Endothelial cell of umbilical vein (primary cell): ENCODE measurements at regions not wholly inside any gene's neighbourhood (a gene's known extent, or its start where the extent isn't known, plus 50 kb on each side); places are given as distances from the start of the nearest gene placed in this dataset.

Source experiments
- BruUV-seq: library from RNA; stranded (reverse); fragments of 400-500 nt; replicated peaks from 2 replicates; lab custom pipeline; 2021; lab: Mats Ljungman, UMichigan
- CTCF ChIA-PET: fragments of 300-600, 350-600 bp; sonication (Branson Sonifier 250); formaldehyde crosslinking; loops from one replicate; lab custom pipeline; 2021; ENCODE audit warnings: antibody characterized with exemption, inconsistent platforms; lab: Charles Lee
- POLR2A ChIA-PET: fragments of 300-600, 350-600 bp; sonication (Branson Sonifier 250); formaldehyde crosslinking; loops from one replicate; lab custom pipeline; 2021; ENCODE audit warnings: antibody characterized with exemption, inconsistent platforms; lab: Charles Lee
- DNase-seq: peaks from one replicate; pipeline ENCODE4 v3.0.0-alpha.2; 2011; ENCODE audit warnings: low read depth, low spot score
- FAIRE-seq: peaks from 2 replicates; lab custom pipeline; 2011; peaks lifted over from hg19 to GRCh38; lab: Jason Lieb, UNC
- H2AFZ ChIP-seq: 2 replicates; pipeline ENCODE4 v1.6.0; 2012; ENCODE audit warnings: low read depth, low read length, control low read depth, inconsistent platforms
- H3K27ac ChIP-seq: 2 replicates; pipeline ENCODE4 v1.5.1; 2011; ENCODE audit warnings: low read depth, mild to moderate bottlenecking, control low read depth, low read length, moderate library complexity; ENCODE audit not compliant: insufficient read depth
- H3K27me3 ChIP-seq, 2 experiments: 2 replicates each; pipeline versions ENCODE4 v1.6.0 to v1.6.1; 2011; ENCODE audit warnings: low read length in 2 of 2, mixed read lengths in 1 of 2; ENCODE audit not compliant: control insufficient read depth in 2 of 2, insufficient read depth in 2 of 2
- H3K36me3 ChIP-seq, 2 experiments: 2 replicates in 1 of 2; 3 replicates in 1 of 2; pipeline ENCODE4 v1.5.1; 2011; ENCODE audit warnings: low read length in 2 of 2, mild to moderate bottlenecking in 1 of 2, moderate library complexity in 1 of 2; ENCODE audit not compliant: control insufficient read depth in 2 of 2, insufficient read depth in 2 of 2; ENCODE audit errors: extremely low read depth in 1 of 2
- H3K4me1 ChIP-seq: 3 replicates; pipeline ENCODE4 v1.5.1; 2011; ENCODE audit warnings: mild to moderate bottlenecking, low read length; ENCODE audit not compliant: control insufficient read depth, insufficient read depth; ENCODE audit errors: extremely low read depth
- H3K4me2 ChIP-seq: 2 replicates; pipeline ENCODE4 v1.6.1; 2011; ENCODE audit warnings: low read length, control low read depth, mixed read lengths; ENCODE audit not compliant: insufficient read depth
- H3K4me3 ChIP-seq, 3 experiments: fragments of 200-600 bp in 1 of 3; sonication (generic), shearing (Covaris generic) in 1 of 3; replicated peaks in 1 of 3; 2 replicates each; pipeline ENCODE4 v1.5.1; 2011 to 2016; ENCODE audit warnings: control low read depth in 3 of 3, low read length in 3 of 3, mild to moderate bottlenecking in 2 of 3, inconsistent platforms in 1 of 3, low read depth in 1 of 3, moderate library complexity in 1 of 3; ENCODE audit not compliant: insufficient read depth in 1 of 3
- H3K79me2 ChIP-seq: 2 replicates; pipeline ENCODE4 v1.6.0; 2012; ENCODE audit warnings: low read length, inconsistent platforms; ENCODE audit not compliant: control insufficient read depth, insufficient read depth
- H3K9ac ChIP-seq: replicated peaks from 2 replicates; pipeline ENCODE3; 2011; ENCODE audit warnings: low read length, control low read depth; ENCODE audit not compliant: insufficient read depth; ENCODE audit errors: extremely low read depth
- H3K9me1 ChIP-seq: replicated peaks from 3 replicates; pipeline ENCODE4 v1.6.0; 2011; ENCODE audit warnings: mild to moderate bottlenecking, low read length; ENCODE audit not compliant: control insufficient read depth, insufficient read depth; ENCODE audit errors: extremely low read depth
- H3K9me3 ChIP-seq: replicated peaks from 2 replicates; pipeline ENCODE4 v1.5.1; 2012; ENCODE audit warnings: low read length, inconsistent platforms; ENCODE audit not compliant: control insufficient read depth, insufficient read depth
- H4K20me1 ChIP-seq: replicated peaks from 2 replicates; pipeline ENCODE3; 2011; ENCODE audit warnings: mild to moderate bottlenecking, low read length; ENCODE audit not compliant: control insufficient read depth, insufficient read depth; ENCODE audit errors: extremely low read depth
- CTCF ChIP-seq, 2 donors: IDR thresholded peaks; 1 replicate in 1 of 2; 2 replicates in 1 of 2; pipeline ENCODE4 v1.5.1; 2011; ENCODE audit warnings: low read length in 2 of 2, mild to moderate bottlenecking in 2 of 2, moderate library complexity in 2 of 2, control low read depth in 1 of 2, inconsistent platforms in 1 of 2, low read depth in 1 of 2; ENCODE audit not compliant: insufficient read depth in 1 of 2; ENCODE audit errors: extremely low read depth in 1 of 2
- EZH2 ChIP-seq: IDR thresholded peaks from 2 replicates; pipeline ENCODE4 v1.6.1; 2012; ENCODE audit warnings: borderline replicate concordance, low read depth, mild to moderate bottlenecking, moderate library complexity, low read length, inconsistent platforms; ENCODE audit not compliant: severe bottlenecking
- FOS ChIP-seq: IDR thresholded peaks from 2 replicates; pipeline ENCODE4 v1.6.1; 2011; ENCODE audit warnings: mild to moderate bottlenecking, low read length, moderate library complexity, borderline replicate concordance; ENCODE audit not compliant: insufficient read depth
- GATA2 ChIP-seq: IDR thresholded peaks from 2 replicates; pipeline ENCODE4 v1.7.0; 2011; ENCODE audit warnings: low read depth, mild to moderate bottlenecking, moderate library complexity, mixed read lengths, low read length; ENCODE audit not compliant: insufficient read length, insufficient read depth
- JUN ChIP-seq: IDR thresholded peaks from 2 replicates; pipeline ENCODE4 v1.6.1; 2011; ENCODE audit warnings: borderline replicate concordance, low read depth; ENCODE audit not compliant: insufficient read length, insufficient read depth
- MAX ChIP-seq: IDR thresholded peaks from 2 replicates; pipeline ENCODE4 v1.6.1; 2011; ENCODE audit not compliant: insufficient read depth, insufficient read length
- MYC ChIP-seq: IDR thresholded peaks from one replicate; pipeline ENCODE4 v1.6.1; 2011; ENCODE audit warnings: mild to moderate bottlenecking, low read depth, low read length
- POLR2A ChIP-seq: IDR thresholded peaks from 2 replicates; pipeline ENCODE4 v1.6.1; 2012; ENCODE audit warnings: low read depth, mild to moderate bottlenecking, control low read depth, low read length
- POLR2AphosphoS5 ChIP-seq: IDR thresholded peaks from 2 replicates; pipeline ENCODE4 v1.6.1; 2012; ENCODE audit warnings: low read depth, mild to moderate bottlenecking, control low read depth, low read length, moderate library complexity; ENCODE audit not compliant: insufficient read depth
- dilution Hi-C: fragments of 300-500 bp; cut with MboI; formaldehyde crosslinking; loops from one replicate; pipeline ENCODE4 v1.15.0; 2019; ENCODE audit warnings: low sequenced_read_pairs; ENCODE audit not compliant: extremely low pct_ligation_motif_present
- intact Hi-C: fragments of 100-400 bp; cut with micrococcal nuclease; formaldehyde crosslinking; loops from one replicate; pipeline ENCODE4 v1.10.0; 2022

GRCh38 chr12:93169536-93169935, 208.2 kb upstream of the NUDT4 start:
- H3K4me1 ChIP-seq, result no peaks in the 10 kb centered on the region
- no peak overlapping the region for H3K4me2 ChIP-seq
- H3K36me3 ChIP-seq, result no peaks in the 10 kb centered on the region
- H3K4me3 ChIP-seq, result no peak overlapping the region
- no peak overlapping the region for H3K27ac ChIP-seq
- intact Hi-C loops, result no loop called here
- TF ChIP-seq POLR2A (no peak), MAX (no peak), EZH2 (no peak), CTCF (IDR thresholded peaks at IDR 0.05; ENCODE audit: extremely low read depth in 1 of 2, insufficient read depth in 1 of 2, low read depth in 1 of 2, low read length in 2 of 2) (no peak), MYC (no peak), POLR2AphosphoS5 (no peak), JUN (no peak), GATA2 (no peak), FOS (no peak)
- no peaks in the 10 kb centered on the region for H3K9me1 ChIP-seq
- ChIA-PET POLR2A (no interaction called here), CTCF (no interaction called here)
- H4K20me1 ChIP-seq, result no peaks in the 10 kb centered on the region
- no TSS peak for BruUV-seq
- no peak for DNase-seq
- no peaks in the 10 kb centered on the region for H3K27me3 ChIP-seq
- FAIRE-seq, result no peak
- dilution Hi-C loops, result no loop called here
- no peaks in the 10 kb centered on the region for H3K79me2 ChIP-seq
- no peaks in the 10 kb centered on the region for H3K9me3 ChIP-seq
- no peak overlapping the region for H2AFZ ChIP-seq
- H3K9ac ChIP-seq, result no peak overlapping the region
